Ishikawa (cell line): ENCODE measurements at regions not wholly inside any gene's neighbourhood (a gene's known extent, or its start where the extent isn't known, plus 50 kb on each side); places are given as distances from the start of the nearest gene placed in this dataset.

Experiments used
- CEBPB ChIP-seq: IDR thresholded peaks from 2 replicates; pipeline ENCODE4 v1.6.1; 2012
- CREB1 ChIP-seq: IDR thresholded peaks from 2 replicates; pipeline ENCODE4 v1.6.1; 2012; ENCODE audit warnings: low read depth
- EGR1 ChIP-seq: IDR thresholded peaks from 2 replicates; pipeline ENCODE4 v1.6.1; 2012
- EP300 ChIP-seq: IDR thresholded peaks from 2 replicates; pipeline ENCODE4 v1.6.1; 2012; ENCODE audit warnings: borderline replicate concordance
- FOXM1 ChIP-seq: IDR thresholded peaks from 2 replicates; pipeline ENCODE4 v1.6.1; 2012; ENCODE audit warnings: low read depth, borderline replicate concordance
- NFIC ChIP-seq: IDR thresholded peaks from 2 replicates; pipeline ENCODE4 v1.6.1; 2012
- RAD21 ChIP-seq: IDR thresholded peaks from 2 replicates; pipeline ENCODE4 v1.6.1; 2012; ENCODE audit warnings: low read depth
- TAF1 ChIP-seq: IDR thresholded peaks from 2 replicates; pipeline ENCODE4 v1.6.1; 2012; ENCODE audit warnings: low read depth, mild to moderate bottlenecking
- TCF12 ChIP-seq: IDR thresholded peaks from 2 replicates; pipeline ENCODE4 v1.6.1; 2012; ENCODE audit warnings: low read depth
- TEAD4 ChIP-seq: IDR thresholded peaks from 2 replicates; pipeline ENCODE4 v1.6.1; 2012
- YY1 ChIP-seq: IDR thresholded peaks from 2 replicates; pipeline ENCODE4 v1.6.1; 2012; ENCODE audit warnings: low read depth
- ZBTB7A ChIP-seq: IDR thresholded peaks from 2 replicates; pipeline ENCODE4 v1.6.1; 2012; ENCODE audit warnings: low read depth
- TF ChIP-seq, protein P1 (sequence below): IDR thresholded peaks from 2 replicates; pipeline ENCODE4 v1.6.1; 2012
- TF ChIP-seq, protein P2 (sequence below): IDR thresholded peaks from 2 replicates; pipeline ENCODE4 v1.6.1; 2012; ENCODE audit warnings: low read depth, mild to moderate bottlenecking
- TF ChIP-seq, protein P3 (sequence below): IDR thresholded peaks from 2 replicates; pipeline ENCODE4 v1.6.1; 2012

DNA sequence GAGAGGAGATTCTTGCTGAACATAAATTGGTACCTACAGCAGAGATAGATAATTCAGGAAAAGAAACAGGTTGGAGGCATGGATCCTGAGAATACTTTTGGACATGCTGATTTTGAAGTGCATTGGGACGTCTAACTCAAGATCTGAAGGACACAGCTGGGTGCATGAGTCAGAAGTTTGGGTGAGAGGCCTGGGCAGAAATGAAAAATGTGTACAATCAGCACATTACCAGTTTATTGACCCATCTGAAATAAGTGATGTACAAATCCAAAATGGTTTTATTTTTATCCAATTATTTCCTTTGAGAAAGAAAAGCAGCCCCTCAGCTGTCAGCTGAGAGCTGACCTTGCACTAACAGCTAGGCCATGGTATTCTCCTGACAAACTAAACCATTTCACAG is 975.2 kb upstream of the B3GALT2 start:
- no peak for TF ChIP-seq EGR1

DNA sequence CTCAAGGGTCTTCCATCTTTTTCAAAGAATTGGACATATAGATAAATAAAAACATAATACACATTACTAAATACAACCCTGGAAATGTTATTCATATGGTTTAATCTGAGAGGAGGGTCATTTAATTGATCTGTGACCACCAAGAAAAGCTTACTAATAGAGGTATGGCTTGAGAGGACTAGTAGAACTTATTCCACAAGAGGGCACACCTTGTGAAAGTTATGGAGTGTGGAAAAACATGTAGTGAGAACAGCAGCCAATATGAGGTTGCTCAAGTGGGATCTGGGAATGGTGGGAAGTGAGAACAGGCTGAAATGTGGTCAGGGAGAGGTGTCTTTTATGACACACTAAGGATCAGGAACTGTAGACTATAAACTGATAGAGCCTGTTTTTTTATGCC is 973.5 kb upstream of the B3GALT2 start:
- TF ChIP-seq TAF1 (no peak), RAD21 (peak; percentile 28; the same call in 1 of the 2 replicates), EGR1 (no peak), NFIC (no peak)

DNA sequence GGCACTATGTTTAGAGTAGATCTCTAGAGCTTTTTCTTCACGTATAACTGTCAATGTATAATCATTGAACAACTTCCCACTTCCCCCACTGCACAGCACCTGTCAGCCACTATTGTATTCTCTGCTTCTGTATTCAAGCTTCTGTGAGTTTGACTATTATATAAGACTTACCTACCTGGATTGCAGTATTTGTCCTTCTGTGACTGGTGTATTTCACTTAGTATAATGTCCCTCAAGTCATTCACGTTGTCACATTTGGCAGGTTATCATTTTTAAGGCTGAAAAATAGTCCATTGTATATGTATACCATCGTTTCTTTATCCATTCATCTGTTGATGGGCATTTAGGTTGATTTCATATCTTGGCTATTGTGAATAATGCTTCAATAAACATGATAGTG is 969.5 kb upstream of the B3GALT2 start:
- TF ChIP-seq, protein P1, sequence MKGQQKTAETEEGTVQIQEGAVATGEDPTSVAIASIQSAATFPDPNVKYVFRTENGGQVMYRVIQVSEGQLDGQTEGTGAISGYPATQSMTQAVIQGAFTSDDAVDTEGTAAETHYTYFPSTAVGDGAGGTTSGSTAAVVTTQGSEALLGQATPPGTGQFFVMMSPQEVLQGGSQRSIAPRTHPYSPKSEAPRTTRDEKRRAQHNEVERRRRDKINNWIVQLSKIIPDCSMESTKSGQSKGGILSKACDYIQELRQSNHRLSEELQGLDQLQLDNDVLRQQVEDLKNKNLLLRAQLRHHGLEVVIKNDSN = no peak
- no peak for TF ChIP-seq EGR1
- TF ChIP-seq YY1 = no peak
- no peak for TF ChIP-seq TEAD4
- no peak for TF ChIP-seq TAF1
- TF ChIP-seq ZBTB7A = no peak

DNA sequence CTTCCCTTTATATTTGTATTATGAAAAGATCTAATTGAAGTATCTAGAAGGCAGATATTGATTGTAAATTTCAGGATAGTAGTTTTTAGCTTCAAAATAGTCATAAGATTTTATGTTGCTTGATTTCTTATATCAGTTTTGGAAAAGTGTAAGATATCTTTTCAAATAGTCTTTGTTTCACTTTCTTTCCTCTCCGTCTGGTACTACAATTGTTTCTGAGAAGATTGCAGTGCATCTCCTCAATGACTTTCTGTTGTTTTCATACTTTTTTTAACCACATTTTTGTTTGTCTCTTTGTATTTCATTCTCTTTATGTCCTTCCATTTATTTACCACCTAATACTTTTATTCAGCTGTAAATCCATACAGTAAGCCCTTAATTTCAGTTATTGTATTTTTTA is 964.6 kb upstream of the B3GALT2 start:
- TF ChIP-seq, protein P1 = no peak
- TF ChIP-seq TCF12 (no peak), YY1 (no peak), ZBTB7A (no peak), EGR1 (no peak), CREB1 (no peak), TEAD4 (no peak), TAF1 (no peak), RAD21 (no peak), CEBPB (no peak), FOXM1 (no peak), EP300 (no peak)
- TF ChIP-seq, protein P2, sequence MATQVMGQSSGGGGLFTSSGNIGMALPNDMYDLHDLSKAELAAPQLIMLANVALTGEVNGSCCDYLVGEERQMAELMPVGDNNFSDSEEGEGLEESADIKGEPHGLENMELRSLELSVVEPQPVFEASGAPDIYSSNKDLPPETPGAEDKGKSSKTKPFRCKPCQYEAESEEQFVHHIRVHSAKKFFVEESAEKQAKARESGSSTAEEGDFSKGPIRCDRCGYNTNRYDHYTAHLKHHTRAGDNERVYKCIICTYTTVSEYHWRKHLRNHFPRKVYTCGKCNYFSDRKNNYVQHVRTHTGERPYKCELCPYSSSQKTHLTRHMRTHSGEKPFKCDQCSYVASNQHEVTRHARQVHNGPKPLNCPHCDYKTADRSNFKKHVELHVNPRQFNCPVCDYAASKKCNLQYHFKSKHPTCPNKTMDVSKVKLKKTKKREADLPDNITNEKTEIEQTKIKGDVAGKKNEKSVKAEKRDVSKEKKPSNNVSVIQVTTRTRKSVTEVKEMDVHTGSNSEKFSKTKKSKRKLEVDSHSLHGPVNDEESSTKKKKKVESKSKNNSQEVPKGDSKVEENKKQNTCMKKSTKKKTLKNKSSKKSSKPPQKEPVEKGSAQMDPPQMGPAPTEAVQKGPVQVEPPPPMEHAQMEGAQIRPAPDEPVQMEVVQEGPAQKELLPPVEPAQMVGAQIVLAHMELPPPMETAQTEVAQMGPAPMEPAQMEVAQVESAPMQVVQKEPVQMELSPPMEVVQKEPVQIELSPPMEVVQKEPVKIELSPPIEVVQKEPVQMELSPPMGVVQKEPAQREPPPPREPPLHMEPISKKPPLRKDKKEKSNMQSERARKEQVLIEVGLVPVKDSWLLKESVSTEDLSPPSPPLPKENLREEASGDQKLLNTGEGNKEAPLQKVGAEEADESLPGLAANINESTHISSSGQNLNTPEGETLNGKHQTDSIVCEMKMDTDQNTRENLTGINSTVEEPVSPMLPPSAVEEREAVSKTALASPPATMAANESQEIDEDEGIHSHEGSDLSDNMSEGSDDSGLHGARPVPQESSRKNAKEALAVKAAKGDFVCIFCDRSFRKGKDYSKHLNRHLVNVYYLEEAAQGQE = no peak
- TF ChIP-seq, protein P3, sequence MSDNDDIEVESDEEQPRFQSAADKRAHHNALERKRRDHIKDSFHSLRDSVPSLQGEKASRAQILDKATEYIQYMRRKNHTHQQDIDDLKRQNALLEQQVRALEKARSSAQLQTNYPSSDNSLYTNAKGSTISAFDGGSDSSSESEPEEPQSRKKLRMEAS = no peak

DNA sequence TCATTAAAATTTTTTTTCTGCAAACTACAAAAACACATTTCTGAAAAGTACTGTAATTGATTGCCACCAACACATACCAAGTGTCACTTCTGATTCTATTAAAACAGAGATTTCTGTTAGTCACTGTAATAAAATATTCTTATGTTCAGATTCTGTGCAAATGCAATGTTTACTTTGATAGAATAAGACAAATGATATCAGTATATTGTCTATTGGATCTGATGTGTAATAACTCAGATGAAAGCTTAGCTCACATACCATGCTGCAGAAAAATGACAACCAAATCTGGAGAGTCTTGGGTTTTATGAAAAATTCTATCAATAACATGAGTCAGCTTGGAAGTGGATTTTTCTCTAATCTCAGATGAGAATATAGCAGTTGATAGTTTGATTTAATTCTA is 963.8 kb upstream of the B3GALT2 start:
- TF ChIP-seq ZBTB7A = no peak
- TF ChIP-seq FOXM1 = no peak
- TF ChIP-seq, protein P3 = no peak
- TF ChIP-seq TEAD4 = no peak
- no peak for TF ChIP-seq EP300
- TF ChIP-seq TAF1 = no peak
- no peak for TF ChIP-seq RAD21
- TF ChIP-seq CEBPB = no peak
- TF ChIP-seq NFIC = no peak
- TF ChIP-seq CREB1 = no peak
- no peak for TF ChIP-seq YY1
- no peak for TF ChIP-seq EGR1
- TF ChIP-seq, protein P1 = no peak
- TF ChIP-seq, protein P2 = no peak
- no peak for TF ChIP-seq TCF12

DNA sequence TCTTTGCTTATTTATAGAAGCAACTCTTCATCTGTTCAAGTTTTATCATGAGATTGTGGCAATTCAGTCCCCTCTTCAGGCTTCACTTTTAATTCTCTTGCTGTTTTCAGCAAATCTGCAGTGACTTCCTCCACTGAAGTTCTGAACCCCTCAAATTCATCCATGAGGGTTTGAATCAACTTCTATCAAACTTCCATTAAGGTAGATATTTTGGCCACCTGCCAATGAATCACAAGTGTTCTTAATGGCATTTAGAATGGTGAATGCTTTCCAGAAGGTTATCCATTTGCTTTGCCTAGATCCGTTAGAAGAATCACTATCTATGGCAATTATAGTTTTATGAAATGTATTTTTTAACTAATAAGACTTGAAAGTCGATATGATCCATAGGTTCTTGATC is 946.7 kb upstream of the B3GALT2 start:
- TF ChIP-seq TAF1 (no peak), CEBPB (no peak), EP300 (no peak), NFIC (no peak; the same call in 1 of the 2 replicates)

DNA sequence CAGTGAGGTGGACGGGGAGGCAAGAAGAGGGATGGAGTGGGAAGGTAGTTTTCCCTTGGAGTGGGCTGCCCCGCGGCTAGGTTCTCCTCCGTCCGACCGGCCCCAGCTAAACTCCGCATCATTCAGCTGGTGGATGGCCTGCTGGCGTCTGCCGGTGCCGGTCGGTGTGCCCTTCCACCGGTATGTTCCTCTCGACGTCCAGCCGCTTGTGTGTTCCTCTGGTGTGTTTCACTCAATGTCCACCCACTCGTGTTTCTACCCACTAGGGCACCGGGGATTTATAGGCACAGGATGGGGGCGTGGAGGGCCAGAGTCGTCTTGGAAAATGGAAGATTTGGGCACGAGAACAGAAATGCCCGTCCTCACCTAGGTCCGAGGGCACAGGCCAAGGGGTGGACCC is 931.7 kb upstream of the B3GALT2 start:
- TF ChIP-seq, protein P2 = no peak
- TF ChIP-seq, protein P3 = no peak
- TF ChIP-seq ZBTB7A = no peak
- TF ChIP-seq, protein P1 = no peak
- no peak for TF ChIP-seq TAF1
- TF ChIP-seq FOXM1 = no peak
- TF ChIP-seq TEAD4 = no peak
- no peak for TF ChIP-seq YY1
- TF ChIP-seq EGR1 = no peak
- no peak for TF ChIP-seq CEBPB
- no peak for TF ChIP-seq EP300
- no peak for TF ChIP-seq TCF12
- TF ChIP-seq RAD21 = no peak
- no peak for TF ChIP-seq NFIC
